Left lobe of liver (tissue), 2 donors: ENCODE measurements at regions not wholly inside any gene's neighbourhood (a gene's known extent, or its start where the extent isn't known, plus 50 kb on each side); places are given as distances from the start of the nearest gene placed in this dataset.
A peak's percentile ranks its signal among the peaks of the same experiment; 100 is the strongest.

Experiments used
- ATAC-seq: fragments of 200-7000 bp; cut with Tn5 transposase; one replicate; pipeline ENCODE4 v1.9.1; 2020; ENCODE audit warnings: mild to moderate bottlenecking, moderate library complexity
- DNase-seq: peaks from one replicate; pipeline ENCODE4 v3.0.0-alpha.2; 2020; ENCODE audit warnings: low spot score
- donor health status: DM: no; HTN: no; CAD: no; lungs with moderate emphysema.
- donor health status: DM: no; HTN: yes; CAD: no.

DNA sequence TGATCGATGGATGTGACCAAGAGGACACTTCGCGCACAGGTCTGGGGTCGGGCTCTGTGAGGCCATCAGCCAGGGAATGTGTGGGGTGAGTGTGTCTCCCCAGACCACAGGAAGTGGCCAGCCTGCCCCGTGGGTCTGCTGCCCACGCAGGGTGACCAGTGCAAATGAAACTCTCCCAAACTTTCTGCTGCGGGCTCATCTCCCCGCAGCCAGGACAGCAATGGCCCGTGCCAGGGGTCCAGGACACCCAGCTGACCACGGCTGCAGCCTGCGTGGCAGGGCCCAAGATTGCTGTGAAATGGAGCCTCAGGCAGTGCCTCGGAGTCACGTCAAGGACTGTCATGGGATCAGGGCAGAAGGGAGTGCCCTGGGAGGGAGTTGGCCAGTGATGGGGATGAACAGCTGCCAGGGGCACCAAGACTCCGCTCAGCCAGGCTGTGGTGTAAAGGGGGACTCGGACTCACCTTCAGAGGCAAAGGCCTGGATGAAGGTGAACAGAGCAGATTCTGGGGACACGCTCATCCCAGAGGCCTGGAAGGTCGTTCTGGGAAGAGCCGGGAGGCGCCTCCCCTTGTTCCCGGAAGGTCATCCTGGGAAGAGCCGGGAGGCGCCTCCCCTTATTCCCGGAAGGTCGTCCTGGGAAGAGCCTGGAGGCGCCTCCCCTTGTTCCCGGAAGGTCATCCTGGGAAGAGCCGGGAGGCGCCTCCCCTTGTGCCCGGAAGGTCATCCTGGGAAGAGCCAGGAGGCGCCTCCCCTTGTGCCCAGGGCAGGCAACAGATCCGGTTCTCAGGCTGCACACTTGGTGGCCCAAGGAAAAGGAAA, 252.6 kb downstream of the BRD1 start:
- peak; percentile 37 for DNase-seq
- ATAC-seq, result peak; percentile 13

DNA sequence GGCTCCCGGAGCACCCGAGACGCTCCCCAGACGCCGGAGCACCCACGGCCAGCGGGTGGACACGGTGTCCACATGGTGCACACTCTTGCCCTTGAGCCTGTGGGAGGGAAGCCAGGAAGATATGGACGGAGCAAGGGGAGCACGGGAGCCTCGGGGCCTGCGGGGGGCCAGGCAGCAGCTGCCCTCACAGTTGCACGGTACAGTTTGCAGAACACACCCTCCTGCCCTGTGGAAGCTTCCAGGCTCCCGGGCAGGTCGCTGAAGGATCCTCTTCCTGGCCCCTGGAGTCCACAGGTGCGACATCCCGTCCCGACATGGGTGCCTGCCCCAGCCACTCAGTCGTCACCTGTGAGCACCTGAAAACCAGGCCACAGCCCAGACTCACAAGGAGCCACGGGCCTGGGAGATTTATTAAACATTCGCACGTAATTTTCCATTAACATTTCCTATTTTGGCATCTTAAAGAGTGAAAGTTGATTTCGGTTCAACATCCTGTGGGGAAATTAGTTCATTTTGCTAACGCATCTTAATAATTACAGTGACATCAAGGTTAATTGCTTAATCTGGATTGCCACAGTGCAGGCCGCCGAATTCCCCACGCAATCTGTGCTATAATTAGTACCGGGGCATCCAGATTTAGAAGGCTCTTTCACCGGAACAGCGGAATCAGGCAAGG, 253.3 kb downstream of the BRD1 start:
- ATAC-seq (no peak), DNase-seq (peak; percentile 33)

DNA sequence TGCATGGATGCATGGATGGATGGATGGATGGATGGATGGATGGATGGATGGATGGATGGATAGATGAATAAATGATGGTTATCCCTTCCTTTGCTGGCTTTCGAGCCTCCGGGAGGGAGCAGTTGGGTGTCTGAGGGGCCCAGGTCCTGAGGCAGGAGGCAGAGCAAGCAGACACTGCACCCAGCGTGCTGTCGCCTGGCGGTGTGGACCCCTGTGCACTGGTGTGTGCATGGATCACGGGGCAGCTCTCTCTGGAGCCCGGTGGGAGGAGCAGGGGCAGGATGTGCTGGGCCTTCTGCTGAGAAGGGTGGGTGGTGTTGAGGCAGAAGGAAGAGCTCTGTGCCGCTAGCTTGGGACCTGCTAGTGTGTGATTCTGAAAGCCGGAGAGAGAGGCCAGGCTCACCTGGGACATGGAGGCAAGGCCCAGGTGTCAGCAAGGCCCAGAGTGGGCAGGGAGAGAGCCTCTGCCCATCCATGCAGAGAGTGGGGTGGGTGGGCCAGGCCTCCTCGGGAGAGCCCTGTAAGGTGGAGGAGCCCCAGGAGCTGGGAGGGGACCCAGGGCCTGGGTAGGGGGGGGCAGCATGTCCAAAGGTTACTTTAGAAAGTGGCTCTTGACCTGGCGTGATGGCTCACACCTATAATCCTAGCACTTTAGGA, 254.4 kb downstream of the BRD1 start:
- ATAC-seq, result no peak
- peak; percentile 28 for DNase-seq

DNA sequence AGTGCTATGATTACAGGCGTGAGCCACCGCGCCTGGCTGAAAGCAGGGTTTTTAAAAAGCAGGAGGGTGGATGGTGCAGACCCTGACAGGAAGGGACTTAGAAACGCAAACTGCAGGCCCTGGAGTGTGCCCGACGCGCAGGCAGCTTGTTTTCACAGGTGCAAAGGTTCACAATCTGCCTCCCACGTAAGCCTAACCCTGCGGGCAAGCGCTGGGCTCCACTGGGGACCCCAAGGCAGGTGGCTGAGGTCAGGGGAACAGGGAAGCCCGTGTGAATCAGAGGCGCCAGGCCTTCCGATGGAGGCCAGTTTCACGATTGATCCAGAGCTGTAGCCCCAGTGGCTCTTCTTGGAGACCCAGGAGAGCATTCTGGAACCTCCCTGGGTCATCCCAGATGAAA, 256.3 kb downstream of the BRD1 start:
- DNase-seq, result peak; percentile 32

DNA sequence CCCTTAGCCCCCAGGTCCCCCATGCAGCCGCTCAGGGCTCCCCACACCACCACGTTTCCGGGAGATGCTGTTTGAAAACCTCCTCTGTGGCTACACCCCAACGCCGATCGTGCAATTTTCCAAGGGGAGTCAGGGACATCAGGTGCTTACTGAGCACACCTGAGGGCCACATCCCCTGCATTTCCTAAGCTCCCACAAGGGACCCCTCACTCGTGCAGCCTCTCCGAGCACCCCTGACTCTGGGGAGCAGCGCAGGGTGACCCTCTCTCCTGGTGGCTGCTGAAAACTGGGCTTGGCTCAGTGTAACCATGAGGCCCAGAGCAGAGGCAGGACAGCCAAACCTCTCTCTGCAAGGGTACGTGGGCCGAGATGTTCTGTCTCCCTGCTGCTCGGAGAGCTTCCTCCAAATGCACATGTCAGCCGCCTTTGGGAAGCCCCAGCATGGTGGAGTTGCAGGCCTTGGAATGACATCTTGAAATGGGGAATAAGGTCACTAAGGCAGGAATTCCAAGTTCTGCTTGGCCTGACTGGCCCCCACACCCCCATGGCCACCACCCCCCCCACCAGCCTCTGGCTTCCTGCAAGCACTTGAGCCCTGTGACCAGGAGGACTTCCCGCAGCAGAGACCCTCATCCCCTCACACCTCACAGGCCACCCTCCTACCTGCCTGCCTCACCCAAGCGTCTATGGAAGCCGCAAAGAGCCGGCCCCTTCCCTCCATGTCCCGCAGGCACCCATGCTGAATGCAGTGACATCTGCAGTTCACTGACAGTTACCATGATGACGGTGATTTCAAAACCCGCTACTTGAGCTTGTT, 257.4 kb downstream of the BRD1 start:
- peak; percentile 35 for DNase-seq
- no peak for ATAC-seq

More for the DNA sequence above, 256.3 kb downstream of the BRD1 start:
- ATAC-seq, result no peak

DNA sequence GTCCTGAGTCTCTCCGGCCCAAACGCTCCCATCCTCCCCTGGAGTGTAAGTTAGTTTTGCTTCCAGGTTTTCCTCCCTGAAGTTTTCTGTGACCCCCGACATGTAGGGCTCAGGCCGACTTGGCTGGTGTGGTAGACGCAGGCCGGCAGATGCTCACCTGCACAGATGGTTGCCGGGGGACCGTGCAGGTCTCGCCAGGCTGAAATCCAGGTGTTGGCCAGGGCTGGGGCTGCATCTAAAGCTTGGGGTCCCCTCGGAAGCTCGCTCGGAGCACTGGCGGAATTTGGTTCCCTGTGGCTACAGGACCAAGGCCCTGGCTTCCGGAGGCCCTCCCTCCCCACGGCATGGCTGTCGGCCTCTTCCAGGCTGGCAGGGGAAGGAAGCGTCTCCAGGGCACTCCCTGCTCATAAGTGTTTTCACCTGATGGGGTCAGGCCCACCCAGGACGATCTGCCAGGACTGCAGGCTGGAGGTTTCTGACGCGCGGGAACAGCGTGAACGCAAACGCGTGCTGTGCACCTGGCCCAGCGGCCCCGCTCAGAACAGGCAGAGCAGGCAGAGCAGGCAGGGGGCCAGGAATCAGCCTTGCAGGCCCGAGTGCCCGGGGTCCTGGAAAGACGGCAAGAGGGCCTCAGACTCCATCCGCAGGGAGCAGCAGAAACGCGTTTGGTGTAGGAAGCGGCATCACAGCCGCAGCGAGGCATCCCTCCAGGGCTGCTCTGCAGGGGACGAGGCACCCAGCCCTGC, 258.2 kb downstream of the BRD1 start:
- ATAC-seq, result no peak
- DNase-seq, result peak; percentile 37

DNA sequence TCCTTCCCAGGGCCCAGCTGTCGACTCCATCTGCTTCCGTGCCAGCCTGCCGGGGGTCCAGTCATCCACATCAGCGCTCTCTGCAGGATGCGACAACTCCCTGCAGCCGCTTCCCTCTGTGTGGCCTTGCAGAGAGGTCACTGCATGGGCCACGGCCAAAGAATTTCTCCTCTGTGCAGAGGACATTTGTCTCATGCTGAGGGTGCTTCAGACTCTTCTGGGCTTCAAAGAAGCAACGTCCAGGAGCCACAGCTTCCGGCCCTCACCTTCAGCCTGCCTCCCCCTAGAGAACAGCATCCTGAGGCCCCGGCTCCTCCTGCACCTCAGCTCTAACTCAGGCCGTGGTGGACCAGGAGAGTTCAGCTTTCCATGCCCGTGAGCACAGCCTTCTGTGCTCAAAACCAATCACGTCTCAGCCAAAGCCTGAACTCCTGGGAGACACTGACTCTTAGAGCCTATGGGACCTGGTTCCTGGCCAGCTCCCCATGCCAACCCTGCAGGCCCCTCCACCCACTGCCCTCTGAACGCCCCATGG, 258.9 kb downstream of the BRD1 start:
- no peak for ATAC-seq
- DNase-seq, result peak; percentile 38

DNA sequence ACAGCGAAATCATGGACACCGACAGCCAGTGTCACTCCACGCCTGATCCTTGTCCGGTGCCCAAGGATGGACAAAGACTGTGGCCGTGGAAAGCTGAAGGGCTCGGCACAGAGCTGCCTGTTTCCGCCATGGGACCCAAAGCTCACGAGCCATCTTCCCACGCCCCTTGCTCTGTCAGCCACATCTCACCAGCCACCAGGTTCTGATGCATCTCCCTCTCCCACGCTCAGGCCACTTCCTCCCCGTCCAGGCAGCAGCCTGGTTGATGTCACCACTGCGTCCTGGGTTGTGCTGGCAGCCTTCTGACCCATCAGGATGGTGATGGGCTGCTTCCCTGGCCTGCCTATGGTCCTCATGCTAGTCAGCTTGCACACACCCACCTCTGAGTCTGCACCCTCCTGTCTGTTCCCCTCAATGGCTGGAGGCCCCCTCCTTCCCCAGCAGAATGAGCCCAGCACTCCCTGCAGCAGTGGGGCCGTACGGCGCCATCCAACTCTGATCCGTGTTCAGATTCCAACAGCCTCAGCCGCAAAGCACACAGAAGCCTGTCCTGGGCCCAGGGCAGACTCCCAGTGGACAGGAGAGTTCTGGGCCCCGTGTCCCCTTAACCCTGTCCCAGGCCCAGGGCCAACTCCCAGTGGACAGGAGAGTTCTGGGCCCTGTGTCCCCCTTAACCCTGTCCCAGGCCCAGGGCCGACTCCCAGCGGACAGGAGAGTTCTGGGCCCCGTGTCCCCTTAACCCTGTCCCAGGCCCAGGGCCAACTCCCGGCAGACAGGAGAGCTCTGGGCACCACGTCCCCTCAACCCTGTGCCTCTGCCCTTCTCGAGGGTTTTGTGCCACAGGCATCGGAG, 259.5 kb downstream of the BRD1 start:
- ATAC-seq, result no peak
- DNase-seq, result peak; percentile 28

DNA sequence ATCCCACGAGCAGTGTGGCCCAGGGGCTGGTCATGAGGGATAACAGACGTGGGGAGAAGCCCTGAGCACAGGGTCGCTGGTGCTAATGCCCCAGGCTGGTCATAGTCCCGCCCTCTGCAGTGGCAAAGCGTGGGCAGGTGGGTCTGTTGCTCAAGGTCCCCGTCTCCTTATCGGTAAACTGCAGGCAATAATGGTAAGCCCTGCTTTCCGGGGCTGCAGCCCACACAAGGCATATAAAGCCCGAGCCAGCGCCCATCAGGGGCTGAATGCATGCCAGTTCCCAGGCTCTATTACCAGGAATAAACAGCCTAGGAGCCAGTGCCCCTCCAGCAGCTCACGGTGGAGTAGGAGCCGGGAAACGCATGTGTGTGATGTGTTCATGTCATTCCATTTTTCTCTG, 261.0 kb downstream of the BRD1 start:
- DNase-seq, result no peak
- ATAC-seq, result no peak

DNA sequence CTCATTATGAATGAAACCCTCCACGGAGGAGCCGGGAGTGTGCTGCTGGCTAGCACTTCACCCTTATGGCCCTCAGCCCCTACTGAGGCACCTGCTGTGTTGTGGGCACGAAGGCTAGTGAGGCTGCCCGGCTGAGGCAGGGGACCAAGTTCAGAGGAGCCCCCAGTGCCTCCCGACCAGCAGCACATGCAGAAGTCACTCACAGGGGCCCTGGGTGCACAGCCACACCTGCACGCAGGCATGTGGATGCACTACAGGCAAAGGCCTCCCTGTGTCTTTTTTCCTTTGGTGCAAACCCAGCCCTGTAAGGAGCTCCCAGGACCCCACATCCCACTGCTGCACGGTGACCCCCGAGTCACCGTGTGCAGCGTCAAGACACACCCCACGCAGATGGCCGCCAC, 261.5 kb downstream of the BRD1 start:
- ATAC-seq, result no peak
- DNase-seq, result peak; percentile 18

DNA sequence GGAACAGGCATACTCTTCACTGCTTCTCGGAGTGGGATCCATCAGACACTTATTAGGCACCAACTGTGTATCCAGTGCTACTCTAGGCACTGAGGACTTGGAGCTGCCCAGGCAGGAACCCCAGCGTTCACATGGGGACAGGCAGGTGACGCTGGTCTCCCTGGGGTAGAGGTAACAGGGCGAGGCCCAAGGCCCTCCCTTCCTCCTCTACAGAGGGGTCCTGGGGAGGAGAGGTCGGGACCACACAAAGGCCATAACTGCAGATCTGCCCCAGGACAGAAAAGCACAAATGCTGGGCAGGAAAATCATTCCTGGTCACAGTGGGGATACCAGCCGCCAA, 262.2 kb downstream of the BRD1 start:
- DNase-seq (peak; percentile 14), ATAC-seq (no peak)

DNA sequence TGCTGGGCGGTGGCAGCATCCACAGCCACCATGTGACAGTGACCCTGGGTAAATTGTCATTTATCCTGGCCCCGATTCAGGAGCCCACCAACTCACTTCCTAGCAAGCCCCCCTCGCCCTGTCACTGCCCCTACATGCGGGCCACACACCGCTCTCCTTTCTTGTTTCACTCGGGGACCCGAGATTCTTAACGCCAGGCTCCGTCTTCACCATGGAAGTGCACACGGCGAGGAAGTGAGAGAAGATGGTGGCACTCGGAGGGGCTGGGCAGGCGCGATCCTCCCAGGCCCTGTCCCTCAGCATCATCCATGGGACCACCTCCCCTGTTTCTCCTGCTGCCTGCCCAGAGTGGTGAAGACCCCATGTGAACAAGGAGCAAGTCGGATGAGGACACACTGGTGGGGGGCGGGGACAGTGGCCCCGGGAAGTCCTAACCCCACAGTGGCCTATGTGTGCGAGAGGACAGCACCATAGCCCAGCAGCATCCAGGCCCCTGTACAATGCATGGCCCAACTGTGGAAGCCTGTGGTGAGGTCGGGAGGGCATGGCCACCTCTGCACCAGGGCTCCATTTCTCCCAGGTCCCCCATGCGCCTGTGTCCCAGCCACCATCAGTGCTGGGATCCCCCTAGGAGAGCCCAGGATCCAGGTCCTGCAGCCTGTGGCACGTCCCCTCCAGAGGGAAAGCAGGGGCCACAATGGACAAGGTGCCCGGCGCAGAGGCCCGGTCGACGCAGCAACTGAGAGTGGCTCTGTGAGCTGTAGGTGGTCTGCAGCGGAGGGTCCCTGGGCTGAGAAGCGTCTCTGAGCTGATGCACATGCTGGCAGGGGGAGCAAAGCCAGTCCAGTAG, 262.8 kb downstream of the BRD1 start:
- peak; percentile 31 for DNase-seq
- no peak for ATAC-seq

DNA sequence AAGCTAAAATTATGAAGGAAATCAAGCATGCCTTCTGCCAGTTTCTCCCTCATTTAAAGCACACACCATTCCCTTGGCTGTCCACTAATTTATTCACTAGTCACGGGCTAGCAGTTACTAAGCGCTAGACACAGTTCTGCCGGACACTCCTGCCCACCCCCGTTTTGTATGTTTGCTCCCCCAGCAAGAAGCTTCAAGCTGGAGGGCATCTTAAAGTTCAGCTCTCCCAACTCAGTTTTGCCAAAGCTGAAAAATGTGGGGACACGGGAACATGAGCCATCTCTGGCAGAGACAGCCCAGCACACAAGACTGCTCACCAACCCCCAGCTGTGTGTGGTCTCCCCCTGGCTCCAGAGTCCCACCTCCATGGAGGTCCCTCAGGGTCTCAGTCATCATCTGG, 263.6 kb downstream of the BRD1 start:
- DNase-seq, result peak; percentile 32
- ATAC-seq, result no peak

DNA sequence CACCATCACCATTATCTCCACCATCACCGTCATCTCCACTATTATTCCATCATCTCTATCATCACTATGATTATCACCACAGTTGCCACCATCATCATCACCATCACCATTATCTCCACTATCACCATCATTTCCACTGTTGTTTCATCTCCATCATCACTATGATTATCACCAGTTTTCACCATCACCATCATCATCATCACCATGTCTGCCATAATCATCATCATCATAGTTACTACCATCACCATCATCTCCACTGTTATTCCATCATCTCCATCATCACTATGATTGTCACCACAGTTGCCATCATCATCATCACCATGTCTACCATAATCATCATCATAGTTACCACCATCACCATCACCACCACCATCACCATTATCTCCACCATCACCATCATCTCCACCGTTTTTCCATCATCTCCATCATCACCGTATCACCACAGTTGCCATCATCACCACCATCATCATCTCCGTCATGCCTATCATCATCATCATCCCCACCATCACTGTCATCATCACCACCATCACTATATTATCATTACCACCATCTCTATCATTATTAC, 264.9 kb downstream of the BRD1 start:
- DNase-seq, result no peak
- ATAC-seq, result no peak

DNA sequence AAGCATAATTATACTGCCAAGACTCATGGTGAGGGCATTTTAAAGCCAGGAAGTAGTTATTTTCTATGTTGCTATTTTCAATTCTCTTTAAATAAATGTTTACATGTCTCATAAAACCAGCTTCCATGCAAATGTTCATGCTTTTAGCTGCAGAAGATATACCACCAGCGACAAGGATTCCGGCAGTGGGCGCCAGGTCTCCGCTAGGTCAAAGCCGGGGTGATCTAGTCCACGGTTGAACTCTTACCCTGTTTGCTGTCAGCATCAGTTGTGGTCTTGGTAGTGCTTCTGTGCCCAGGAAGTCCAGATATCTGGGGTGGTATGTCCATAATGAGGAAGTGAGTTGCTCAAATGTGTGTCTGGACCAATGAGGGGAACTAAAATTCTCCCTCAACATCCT, 265.7 kb downstream of the BRD1 start:
- ATAC-seq (no peak), DNase-seq (peak; percentile 11)

DNA sequence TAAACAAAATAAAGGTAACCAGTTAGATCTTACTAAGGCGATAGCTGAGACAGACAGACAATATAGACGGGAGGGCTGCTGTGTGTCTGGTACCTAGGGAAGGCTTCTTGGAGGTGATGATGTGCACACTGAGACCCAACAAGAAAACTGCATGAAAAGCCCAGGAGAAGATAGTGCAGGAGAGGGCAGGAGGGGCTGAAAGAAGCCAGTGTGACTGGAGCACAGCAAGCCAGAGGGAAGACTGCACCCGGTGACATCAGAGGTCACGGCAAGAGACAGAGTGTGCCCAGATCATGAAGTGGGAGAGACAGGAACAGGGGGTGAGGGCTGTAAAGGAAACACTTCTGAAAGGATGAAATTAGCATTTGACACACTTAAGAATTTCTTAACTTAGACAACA, 266.3 kb downstream of the BRD1 start:
- ATAC-seq, result no peak
- DNase-seq, result no peak

DNA sequence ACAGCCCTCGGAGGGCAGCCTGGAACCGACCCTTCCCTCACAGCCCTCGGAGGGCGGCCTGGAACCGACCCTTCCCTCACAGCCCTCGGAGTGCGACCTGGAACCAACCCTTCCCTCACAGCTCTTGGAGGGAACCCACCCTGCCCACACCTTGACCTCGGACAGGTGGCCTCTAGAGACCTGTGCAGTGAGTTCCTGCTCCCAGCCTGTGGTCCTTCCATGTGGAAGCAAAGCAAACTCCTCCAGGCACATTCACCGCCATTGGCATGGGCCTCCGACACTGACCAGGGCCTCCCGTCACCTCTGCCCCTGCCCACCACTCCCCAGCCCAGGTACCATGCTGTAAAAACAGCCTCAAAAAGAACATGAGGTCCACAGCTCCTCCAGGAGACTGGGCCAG, 272.1 kb downstream of the BRD1 start:
- ATAC-seq (no peak), DNase-seq (peak; percentile 14)

DNA sequence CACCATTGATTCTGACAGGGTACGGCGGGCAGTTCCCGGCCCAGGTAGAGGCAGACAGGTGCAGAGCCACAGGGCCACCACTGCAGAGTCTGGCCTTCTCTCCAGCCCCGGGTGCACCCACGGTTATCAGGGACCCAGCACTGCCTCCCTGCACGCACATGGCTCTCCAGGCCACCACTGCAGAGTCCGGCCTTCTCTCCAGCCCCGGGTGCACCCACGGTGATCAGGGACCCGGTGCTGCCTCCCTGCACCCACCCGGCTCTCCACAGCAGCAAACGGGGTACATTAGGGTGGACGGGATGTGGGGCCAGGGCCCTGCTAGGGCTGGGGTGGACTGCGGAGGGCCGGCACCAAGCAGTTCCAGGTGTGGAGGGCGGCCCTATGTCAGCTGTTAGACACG, 272.9 kb downstream of the BRD1 start:
- ATAC-seq (no peak), DNase-seq (peak; percentile 10)
